Activated CD8-positive, alpha-beta memory T cell treated with anti-CD3 and anti-CD28 coated beads for 36 hours (primary cell): ENCODE measurements at regions not wholly inside any gene's neighbourhood (a gene's known extent, or its start where the extent isn't known, plus 50 kb on each side); places are given as distances from the start of the nearest gene placed in this dataset.

ENCODE experiments used
- CTCF ChIA-PET: fragments of 350-600 bp; sonication (Branson Sonifier 250); formaldehyde crosslinking; loops from one replicate; lab custom pipeline; 2021; ENCODE audit warnings: antibody characterized with exemption; lab: Charles Lee
- POLR2A ChIA-PET: fragments of 350-600 bp; sonication (Branson Sonifier 250); formaldehyde crosslinking; loops from one replicate; lab custom pipeline; 2021; ENCODE audit warnings: antibody characterized with exemption; lab: Charles Lee

GRCh38 chr13:80050252-80050651, 290.7 kb downstream of the SPRY2 start:
- CTCF ChIA-PET = no interaction called here
- POLR2A ChIA-PET = no interaction called here

GRCh38 chr13:80048802-80049201, 292.1 kb downstream of the SPRY2 start:
- POLR2A ChIA-PET = no interaction called here

GRCh38 chr13:80048030-80048429, 292.9 kb downstream of the SPRY2 start:
- POLR2A ChIA-PET = no interaction called here
- CTCF ChIA-PET = no interaction called here

More at GRCh38 chr13:80048802-80049201, 292.1 kb downstream of the SPRY2 start:
- CTCF ChIA-PET = no interaction called here

GRCh38 chr13:80047406-80047805, 293.5 kb downstream of the SPRY2 start:
- POLR2A ChIA-PET = no interaction called here
- CTCF ChIA-PET = no interaction called here

GRCh38 chr13:80040981-80041317, 300.0 kb downstream of the SPRY2 start:
- ChIA-PET POLR2A (no interaction called here), CTCF (no interaction called here)

GRCh38 chr13:80040196-80040980, 300.5 kb downstream of the SPRY2 start:
- ChIA-PET POLR2A (no interaction called here), CTCF (no interaction called here)

- ChIA-PET POLR2A (no interaction called here), CTCF (no interaction called here)
Observed at GRCh38 chr13:80039000-80039399, 301.9 kb downstream of the SPRY2 start.

GRCh38 chr13:80038371-80038770, 302.6 kb downstream of the SPRY2 start:
- ChIA-PET POLR2A (no interaction called here), CTCF (no interaction called here)

- ChIA-PET CTCF (no interaction called here), POLR2A (no interaction called here)
Observed at GRCh38 chr13:80037505-80037888, 303.4 kb downstream of the SPRY2 start.

- CTCF ChIA-PET = no interaction called here
- POLR2A ChIA-PET = no interaction called here
Observed at GRCh38 chr13:80036845-80037504, 304.0 kb downstream of the SPRY2 start.

- CTCF ChIA-PET = no interaction called here
- POLR2A ChIA-PET = no interaction called here
Observed at GRCh38 chr13:80035096-80035495, 305.8 kb downstream of the SPRY2 start.

- ChIA-PET POLR2A (no interaction called here), CTCF (interaction anchor here (0.6 kb wide), 1 partner anchor 295 kb away, joined by 3 read pairs; no protein-coding TSS in a partner anchor)
Observed at GRCh38 chr13:80033951-80034350, 307.0 kb downstream of the SPRY2 start.

- CTCF ChIA-PET = no interaction called here
Observed at GRCh38 chr13:80033286-80033685, 307.6 kb downstream of the SPRY2 start.

GRCh38 chr13:80030491-80030890, 310.4 kb downstream of the SPRY2 start:
- ChIA-PET POLR2A (no interaction called here), CTCF (no interaction called here)

More at GRCh38 chr13:80033286-80033685, 307.6 kb downstream of the SPRY2 start:
- POLR2A ChIA-PET = no interaction called here

GRCh38 chr13:80029170-80029569, 311.8 kb downstream of the SPRY2 start:
- POLR2A ChIA-PET = no interaction called here
- CTCF ChIA-PET = no interaction called here

GRCh38 chr13:80022146-80022545, 318.8 kb downstream of the SPRY2 start:
- ChIA-PET POLR2A (no interaction called here), CTCF (no interaction called here)

- CTCF ChIA-PET = no interaction called here
Observed at GRCh38 chr13:80012251-80012650, 328.7 kb downstream of the SPRY2 start.

GRCh38 chr13:80011448-80012212, 329.3 kb downstream of the SPRY2 start:
- ChIA-PET CTCF (no interaction called here), POLR2A (no interaction called here)

More at GRCh38 chr13:80012251-80012650, 328.7 kb downstream of the SPRY2 start:
- POLR2A ChIA-PET = no interaction called here

GRCh38 chr13:80010846-80011245, 330.1 kb downstream of the SPRY2 start:
- POLR2A ChIA-PET = no interaction called here
- CTCF ChIA-PET = no interaction called here

- CTCF ChIA-PET = no interaction called here
- POLR2A ChIA-PET = no interaction called here
Observed at GRCh38 chr13:80010286-80010831, 330.6 kb downstream of the SPRY2 start.
